WTC11 (cell line): ENCODE measurements at regions not wholly inside any gene's neighbourhood (a gene's known extent, or its start where the extent isn't known, plus 50 kb on each side); places are given as distances from the start of the nearest gene placed in this dataset.

Experiments used
- FOXK1 ChIP-seq: sonication (generic); formaldehyde crosslinking; IDR thresholded peaks from 2 replicates; pipeline ENCODE4 v1.8.0; 2022; ENCODE audit warnings: mild to moderate bottlenecking, moderate library complexity, missing genetic modification reagents
- GABPB1 ChIP-seq: sonication (generic); formaldehyde crosslinking; IDR thresholded peaks from 2 replicates; pipeline ENCODE4 v1.8.1; 2023; ENCODE audit warnings: mild to moderate bottlenecking, missing genetic modification reagents
- GRHL2 ChIP-seq: fragments of 250-450 bp; sonication (Bioruptor Pico); IDR thresholded peaks from 2 replicates; pipeline ENCODE4 v1.8.0; 2022; ENCODE audit warnings: mild to moderate bottlenecking, moderate library complexity; ENCODE audit not compliant: insufficient replicate concordance, severe bottlenecking
- NR2C2 ChIP-seq: sonication (generic); formaldehyde crosslinking; IDR thresholded peaks from 2 replicates; pipeline ENCODE4 v1.8.0; 2022; ENCODE audit warnings: mild to moderate bottlenecking, missing genetic modification reagents
- TP53 ChIP-seq: sonication (generic); formaldehyde crosslinking; IDR thresholded peaks from 2 replicates; pipeline ENCODE4 v1.8.1; 2023; ENCODE audit warnings: mild to moderate bottlenecking, missing genetic modification reagents
- ZNF232 ChIP-seq: sonication (generic); formaldehyde crosslinking; IDR thresholded peaks from 2 replicates; pipeline ENCODE4 v1.8.0; 2022; ENCODE audit warnings: mild to moderate bottlenecking, missing genetic modification reagents
- TF ChIP-seq, protein P1 (sequence below): sonication (generic); formaldehyde crosslinking; conservative IDR thresholded peaks from 2 replicates; pipeline ENCODE4 v1.8.1; 2022; ENCODE audit warnings: mild to moderate bottlenecking, missing genetic modification reagents
- TF ChIP-seq, protein P2 (sequence below): sonication (generic); formaldehyde crosslinking; IDR thresholded peaks from 2 replicates; pipeline ENCODE4 v1.8.1; 2022; ENCODE audit warnings: mild to moderate bottlenecking, moderate library complexity, missing genetic modification reagents
- TF ChIP-seq, protein P3 (sequence below): fragments of 250-450 bp; sonication (Bioruptor Pico); IDR thresholded peaks from 2 replicates; pipeline ENCODE4 v1.9.0; 2021; ENCODE audit warnings: moderate library complexity, mild to moderate bottlenecking, inconsistent platforms, borderline replicate concordance
- TF ChIP-seq, protein P4 (sequence below): fragments of 250-450 bp; sonication (Bioruptor Pico); IDR thresholded peaks from 2 replicates; pipeline ENCODE4 v1.9.0; 2021; ENCODE audit warnings: mild to moderate bottlenecking, borderline replicate concordance

DNA sequence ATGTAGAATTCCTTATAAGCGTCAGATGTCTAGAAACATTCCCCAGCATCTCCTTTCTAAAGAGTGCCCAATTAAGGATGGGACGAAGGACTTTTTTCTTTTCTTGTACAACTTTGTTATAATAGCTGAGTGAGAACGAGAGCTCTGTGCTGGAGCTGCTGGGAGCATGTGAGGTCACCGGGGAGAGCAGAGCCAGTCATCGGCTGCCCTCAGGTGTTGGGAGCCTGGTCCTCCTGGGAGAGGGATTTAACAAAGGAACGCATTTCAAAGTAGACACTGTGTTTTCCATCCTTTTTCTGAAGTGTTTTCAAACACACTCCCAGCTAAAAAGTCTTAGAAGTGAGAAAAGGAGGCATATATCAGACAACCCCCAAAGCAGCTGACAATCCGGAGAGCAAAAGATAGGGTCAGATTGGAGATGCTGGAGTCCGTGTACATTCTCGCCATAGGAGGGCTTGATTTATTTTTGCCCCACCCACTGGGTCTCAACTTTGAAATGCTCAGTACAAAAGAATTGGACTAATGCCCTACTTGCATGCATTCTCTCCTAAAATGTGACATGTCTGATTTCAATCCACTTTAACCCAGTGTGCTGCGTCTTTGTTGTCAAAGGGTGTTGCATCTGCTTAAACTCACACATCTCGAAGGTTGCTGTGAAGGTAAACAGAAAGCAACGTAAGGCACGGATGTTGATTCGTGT lies 50.8 kb upstream of the PIWIL1 start (continued):
- TF ChIP-seq, protein P1, sequence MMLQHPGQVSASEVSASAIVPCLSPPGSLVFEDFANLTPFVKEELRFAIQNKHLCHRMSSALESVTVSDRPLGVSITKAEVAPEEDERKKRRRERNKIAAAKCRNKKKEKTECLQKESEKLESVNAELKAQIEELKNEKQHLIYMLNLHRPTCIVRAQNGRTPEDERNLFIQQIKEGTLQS (CRISPR knock-in tag): no peak
- TF ChIP-seq ZNF232 (CRISPR knock-in tag) (no peak), FOXK1 (CRISPR knock-in tag) (no peak), TP53 (CRISPR knock-in tag) (no peak), GABPB1 (CRISPR knock-in tag) (no peak), NR2C2 (CRISPR knock-in tag) (no peak), GRHL2 (CRISPR knock-in tag) (no peak)
- TF ChIP-seq, protein P2, sequence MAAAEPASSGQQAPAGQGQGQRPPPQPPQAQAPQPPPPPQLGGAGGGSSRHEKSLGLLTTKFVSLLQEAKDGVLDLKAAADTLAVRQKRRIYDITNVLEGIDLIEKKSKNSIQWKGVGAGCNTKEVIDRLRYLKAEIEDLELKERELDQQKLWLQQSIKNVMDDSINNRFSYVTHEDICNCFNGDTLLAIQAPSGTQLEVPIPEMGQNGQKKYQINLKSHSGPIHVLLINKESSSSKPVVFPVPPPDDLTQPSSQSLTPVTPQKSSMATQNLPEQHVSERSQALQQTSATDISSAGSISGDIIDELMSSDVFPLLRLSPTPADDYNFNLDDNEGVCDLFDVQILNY (CRISPR knock-in tag): no peak
- TF ChIP-seq, protein P3, sequence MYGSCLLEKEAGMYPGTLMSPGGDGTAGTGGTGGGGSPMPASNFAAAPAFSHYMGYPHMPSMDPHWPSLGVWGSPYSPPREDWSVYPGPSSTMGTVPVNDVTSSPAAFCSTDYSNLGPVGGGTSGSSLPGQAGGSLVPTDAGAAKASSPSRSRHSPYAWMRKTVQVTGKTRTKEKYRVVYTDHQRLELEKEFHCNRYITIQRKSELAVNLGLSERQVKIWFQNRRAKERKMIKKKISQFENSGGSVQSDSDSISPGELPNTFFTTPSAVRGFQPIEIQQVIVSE (CRISPR knock-in tag): no peak
- TF ChIP-seq, protein P4, sequence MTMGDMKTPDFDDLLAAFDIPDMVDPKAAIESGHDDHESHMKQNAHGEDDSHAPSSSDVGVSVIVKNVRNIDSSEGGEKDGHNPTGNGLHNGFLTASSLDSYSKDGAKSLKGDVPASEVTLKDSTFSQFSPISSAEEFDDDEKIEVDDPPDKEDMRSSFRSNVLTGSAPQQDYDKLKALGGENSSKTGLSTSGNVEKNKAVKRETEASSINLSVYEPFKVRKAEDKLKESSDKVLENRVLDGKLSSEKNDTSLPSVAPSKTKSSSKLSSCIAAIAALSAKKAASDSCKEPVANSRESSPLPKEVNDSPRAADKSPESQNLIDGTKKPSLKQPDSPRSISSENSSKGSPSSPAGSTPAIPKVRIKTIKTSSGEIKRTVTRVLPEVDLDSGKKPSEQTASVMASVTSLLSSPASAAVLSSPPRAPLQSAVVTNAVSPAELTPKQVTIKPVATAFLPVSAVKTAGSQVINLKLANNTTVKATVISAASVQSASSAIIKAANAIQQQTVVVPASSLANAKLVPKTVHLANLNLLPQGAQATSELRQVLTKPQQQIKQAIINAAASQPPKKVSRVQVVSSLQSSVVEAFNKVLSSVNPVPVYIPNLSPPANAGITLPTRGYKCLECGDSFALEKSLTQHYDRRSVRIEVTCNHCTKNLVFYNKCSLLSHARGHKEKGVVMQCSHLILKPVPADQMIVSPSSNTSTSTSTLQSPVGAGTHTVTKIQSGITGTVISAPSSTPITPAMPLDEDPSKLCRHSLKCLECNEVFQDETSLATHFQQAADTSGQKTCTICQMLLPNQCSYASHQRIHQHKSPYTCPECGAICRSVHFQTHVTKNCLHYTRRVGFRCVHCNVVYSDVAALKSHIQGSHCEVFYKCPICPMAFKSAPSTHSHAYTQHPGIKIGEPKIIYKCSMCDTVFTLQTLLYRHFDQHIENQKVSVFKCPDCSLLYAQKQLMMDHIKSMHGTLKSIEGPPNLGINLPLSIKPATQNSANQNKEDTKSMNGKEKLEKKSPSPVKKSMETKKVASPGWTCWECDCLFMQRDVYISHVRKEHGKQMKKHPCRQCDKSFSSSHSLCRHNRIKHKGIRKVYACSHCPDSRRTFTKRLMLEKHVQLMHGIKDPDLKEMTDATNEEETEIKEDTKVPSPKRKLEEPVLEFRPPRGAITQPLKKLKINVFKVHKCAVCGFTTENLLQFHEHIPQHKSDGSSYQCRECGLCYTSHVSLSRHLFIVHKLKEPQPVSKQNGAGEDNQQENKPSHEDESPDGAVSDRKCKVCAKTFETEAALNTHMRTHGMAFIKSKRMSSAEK: no peak
- TF ChIP-seq, all 79 proteins: peak for 0
